Neuronal stem cell (in vitro differentiated cells): ENCODE measurements at regions not wholly inside any gene's neighbourhood (a gene's known extent, or its start where the extent isn't known, plus 50 kb on each side); places are given as distances from the start of the nearest gene placed in this dataset.

Source experiments
- DNase-seq: peaks from one replicate; pipeline ENCODE4 v3.0.0-alpha.2; 2013; ENCODE audit warnings: low spot score
- H2AFZ ChIP-seq: one replicate; pipeline ENCODE4 v1.6.1; 2013; ENCODE audit warnings: mild to moderate bottlenecking, low read length, inconsistent platforms
- H2AK5ac ChIP-seq: 2 replicates; pipeline ENCODE4 v1.6.1; 2013; ENCODE audit warnings: low read depth, mild to moderate bottlenecking, inconsistent platforms, low read length, moderate library complexity, mixed read lengths
- H2BK120ac ChIP-seq: 2 replicates; pipeline ENCODE4 v1.6.1; 2013; ENCODE audit warnings: low read depth, mild to moderate bottlenecking, inconsistent platforms, low read length, moderate library complexity, mixed read lengths
- H2BK12ac ChIP-seq: one replicate; pipeline ENCODE4 v1.6.1; 2013; ENCODE audit warnings: low read length, inconsistent platforms
- H2BK15ac ChIP-seq: 2 replicates; pipeline ENCODE4 v1.6.1; 2013; ENCODE audit warnings: mild to moderate bottlenecking, low read length, inconsistent platforms, mixed read lengths
- H2BK5ac ChIP-seq: one replicate; pipeline ENCODE4 v1.6.1; 2013; ENCODE audit warnings: inconsistent platforms, mild to moderate bottlenecking, low read length, moderate library complexity
- H3K14ac ChIP-seq: one replicate; pipeline ENCODE4 v1.6.1; 2013; ENCODE audit warnings: low read length, inconsistent platforms
- H3K18ac ChIP-seq: 2 replicates; pipeline ENCODE4 v1.6.1; 2013; ENCODE audit warnings: low read length, inconsistent platforms
- H3K23ac ChIP-seq: 2 replicates; pipeline ENCODE4 v1.6.1; 2013; ENCODE audit warnings: low read depth, mild to moderate bottlenecking, mixed read lengths, low read length, inconsistent platforms; ENCODE audit not compliant: poor library complexity
- H3K27ac ChIP-seq: replicated peaks from 3 replicates; pipeline ENCODE4 v1.5.1; 2013; ENCODE audit warnings: low read length, inconsistent platforms
- H3K27me3 ChIP-seq, 3 experiments: 2 replicates each; pipeline ENCODE4 v1.6.1; 2013; ENCODE audit warnings: low read length in 3 of 3, mild to moderate bottlenecking in 2 of 3, inconsistent platforms in 1 of 3, low read depth in 1 of 3, mixed read lengths in 1 of 3, moderate library complexity in 1 of 3; ENCODE audit not compliant: control insufficient read depth in 3 of 3, insufficient read depth in 3 of 3
- H3K36me3 ChIP-seq, 2 donors: replicated peaks in 1 of 2; 2 replicates each; pipeline ENCODE4 v1.6.1; 2013; ENCODE audit warnings: low read length in 2 of 2; ENCODE audit not compliant: control insufficient read depth in 2 of 2, insufficient read depth in 2 of 2
- H3K4ac ChIP-seq: 2 replicates; pipeline ENCODE4 v1.6.1; 2013; ENCODE audit warnings: inconsistent platforms, mild to moderate bottlenecking, low read length, moderate library complexity
- H3K4me1 ChIP-seq, 2 donors: 1 replicate in 1 of 2; 2 replicates in 1 of 2; pipeline ENCODE4 v1.6.1; 2013; ENCODE audit warnings: low read length in 2 of 2, low read depth in 1 of 2; ENCODE audit not compliant: control insufficient read depth in 2 of 2, insufficient read depth in 1 of 2
- H3K4me2 ChIP-seq: one replicate; pipeline ENCODE4 v1.6.1; 2013; ENCODE audit warnings: mild to moderate bottlenecking, low read length, inconsistent platforms; ENCODE audit not compliant: insufficient read depth, poor library complexity, severe bottlenecking
- H3K4me3 ChIP-seq, 2 donors: 2 replicates each; pipeline ENCODE4 v1.5.1; 2013; ENCODE audit warnings: low read length in 2 of 2, mild to moderate bottlenecking in 2 of 2, inconsistent platforms in 1 of 2, moderate library complexity in 1 of 2
- H3K79me1 ChIP-seq: one replicate; pipeline ENCODE4 v1.6.1; 2013; ENCODE audit warnings: low read depth, mild to moderate bottlenecking, inconsistent platforms, low read length, moderate library complexity
- H3K9ac ChIP-seq: one replicate; pipeline ENCODE4 v1.6.1; 2013; ENCODE audit warnings: mild to moderate bottlenecking, low read depth, low read length, inconsistent platforms; ENCODE audit not compliant: poor library complexity
- H3K9me3 ChIP-seq, 2 donors: replicated peaks in 1 of 2; 2 replicates each; pipeline versions ENCODE3 to v1.6.1; 2013; ENCODE audit warnings: low read length in 2 of 2, mild to moderate bottlenecking in 2 of 2, inconsistent platforms in 1 of 2, low read depth in 1 of 2, mixed read lengths in 1 of 2, moderate library complexity in 1 of 2; ENCODE audit not compliant: control insufficient read depth in 2 of 2, insufficient read depth in 1 of 2
- H4K8ac ChIP-seq: one replicate; pipeline ENCODE4 v1.6.1; 2013; ENCODE audit warnings: low read depth, mild to moderate bottlenecking, inconsistent platforms, low read length, moderate library complexity
- H4K91ac ChIP-seq: one replicate; pipeline ENCODE4 v1.6.1; 2013; ENCODE audit warnings: low read length, low read depth, mild to moderate bottlenecking, inconsistent platforms; ENCODE audit not compliant: poor library complexity
- WGBS, 2 donors: extraction: QIAGEN DNeasy Blood & Tissue Kit; methylation state at CpG; one replicate each; pipeline ENCODE4 v1.1.7; 2013; ENCODE audit warnings: missing lambda C conversion rate in 2 of 2, mixed read lengths in 1 of 2; ENCODE audit not compliant: insufficient read length in 2 of 2, insufficient replicate concordance in 1 of 2; ENCODE audit errors: extremely low coverage in 2 of 2; 5-methylcytosine and 5-hydroxymethylcytosine counted together

GRCh38 chr4:152103181-152103901 lies 342.5 kb upstream of the GATB start:
- Histone ChIP-seq H2BK120ac (no peak overlapping the region), H3K36me3 (no peaks in the 10 kb centered on the region), H2AK5ac (no peak overlapping the region), H3K4me1 (peaks cover 0 to 6% of the 10 kb centered on the region in 2 donors), H4K91ac (no peak overlapping the region), H3K23ac (no peak overlapping the region), H3K4ac (no peak overlapping the region), H3K18ac (no peak overlapping the region), H3K27me3 (no peaks in the 10 kb centered on the region), H2BK5ac (no peak overlapping the region), H3K4me2 (no peak overlapping the region), H2BK15ac (no peak overlapping the region), H4K8ac (no peak overlapping the region), H3K9me3 (no peaks in the 10 kb centered on the region), H3K79me1 (no peaks in the 10 kb centered on the region), H2BK12ac (no peak overlapping the region), H3K9ac (no peak overlapping the region), H3K14ac (no peak overlapping the region), H3K4me3 (no peak overlapping the region), H3K27ac (no peak overlapping the region), H2AFZ (no peak overlapping the region)
- WGBS, 2 donors = no CpG with 5 or more reads among the region's 8 CpGs
- DNase-seq = no peak

DNA sequence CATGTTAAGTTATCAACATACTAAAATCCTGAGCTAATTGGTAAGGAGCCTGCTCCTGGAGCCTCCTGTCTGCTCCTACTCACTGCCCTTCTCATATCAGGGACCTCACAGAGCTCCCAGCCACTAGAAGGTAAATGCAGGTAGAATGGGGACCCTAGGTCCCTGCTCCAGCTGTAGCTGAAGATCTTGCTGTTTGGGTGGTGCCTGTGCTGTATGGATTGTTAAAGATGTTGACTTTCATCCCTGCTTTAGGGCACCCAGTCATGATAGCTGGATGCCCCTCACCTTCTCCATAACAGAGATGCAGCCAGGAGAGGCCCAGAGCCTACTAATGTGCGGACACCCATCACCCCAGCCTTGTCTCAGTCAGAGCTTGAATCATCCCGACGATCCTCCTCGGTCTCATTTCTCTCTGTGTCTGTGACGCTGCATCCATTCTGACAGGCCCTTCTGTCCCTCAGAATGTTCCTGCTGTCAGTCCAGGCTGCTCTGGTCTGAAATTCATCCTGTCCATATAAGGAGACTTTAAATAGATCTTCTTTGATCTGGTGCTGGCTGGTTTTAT lies 341.7 kb upstream of the GATB start:
- no CpG with 5 or more reads among the region's 5 CpGs for WGBS, 2 donors
- H3K4me3 ChIP-seq = no peak overlapping the region
- no peak overlapping the region for H4K8ac ChIP-seq
- no peak overlapping the region for H2BK120ac ChIP-seq
- no peak overlapping the region for H3K4me2 ChIP-seq
- no peak overlapping the region for H3K23ac ChIP-seq
- H2AFZ ChIP-seq = no peak overlapping the region
- no peak overlapping the region for H2BK12ac ChIP-seq
- no peak overlapping the region for H3K4ac ChIP-seq
- no peak overlapping the region for H4K91ac ChIP-seq
- H3K27me3 ChIP-seq = no peaks in the 10 kb centered on the region
- no peaks in the 10 kb centered on the region for H3K36me3 ChIP-seq
- no peak overlapping the region for H3K14ac ChIP-seq
- no peak overlapping the region for H2BK5ac ChIP-seq
- H3K4me1 ChIP-seq = peaks cover 0 to 6% of the 10 kb centered on the region in 2 donors
- H2BK15ac ChIP-seq = no peak overlapping the region
- H3K79me1 ChIP-seq = no peaks in the 10 kb centered on the region
- no peaks in the 10 kb centered on the region for H3K9me3 ChIP-seq
- H3K9ac ChIP-seq = no peak overlapping the region
- H3K27ac ChIP-seq = no peak overlapping the region
- no peak for DNase-seq
- no peak overlapping the region for H3K18ac ChIP-seq
- no peak overlapping the region for H2AK5ac ChIP-seq

DNA sequence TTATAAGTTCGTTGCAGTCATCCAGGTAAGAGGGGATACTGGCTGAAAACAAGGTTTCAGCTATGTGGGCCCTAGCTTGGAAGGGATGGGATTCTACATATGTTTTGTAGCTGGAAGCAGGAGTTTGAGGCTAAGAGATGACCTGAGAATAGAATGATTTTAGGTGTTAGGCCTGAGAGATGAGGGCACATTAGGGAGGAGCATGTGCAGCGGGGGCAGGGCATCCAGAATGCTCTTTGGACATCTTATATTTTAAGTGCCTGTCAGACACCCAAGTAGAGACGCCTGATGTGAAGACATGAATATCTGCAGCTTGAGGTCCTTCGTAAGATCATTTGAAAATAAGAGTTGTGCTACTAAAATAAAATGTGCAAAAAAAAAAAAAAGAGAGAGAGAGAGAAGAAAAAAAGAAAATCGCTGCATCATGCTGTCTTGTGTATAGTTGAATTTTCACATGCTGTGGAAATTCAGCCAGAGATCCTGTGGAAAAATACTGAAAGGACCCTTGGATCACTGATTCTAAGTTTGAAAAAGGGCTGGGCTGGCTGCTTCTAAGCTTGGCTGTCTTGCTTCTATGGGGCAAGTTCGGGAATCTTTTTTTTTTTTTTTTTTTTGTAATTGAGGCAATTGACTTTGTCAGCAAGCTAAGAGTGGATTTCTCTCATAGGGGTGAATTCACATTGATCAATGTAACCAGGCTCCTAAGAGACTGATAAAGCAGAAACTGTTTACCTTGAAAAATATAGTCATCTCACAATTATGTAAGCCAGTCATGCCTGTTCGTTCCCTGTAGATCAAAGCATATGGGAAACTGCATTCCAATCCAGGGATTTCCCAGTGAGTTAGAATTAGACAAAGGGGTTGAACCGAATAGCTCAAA lies 341.0 kb upstream of the GATB start:
- Histone ChIP-seq H3K14ac (no peak overlapping the region), H4K91ac (no peak overlapping the region), H3K18ac (no peak overlapping the region), H3K9ac (no peak overlapping the region), H3K4me3 (no peak overlapping the region), H2BK5ac (no peak overlapping the region), H2BK120ac (no peak overlapping the region), H3K27ac (no peak overlapping the region), H2BK15ac (no peak overlapping the region), H3K79me1 (no peaks in the 10 kb centered on the region), H3K36me3 (no peaks in the 10 kb centered on the region), H3K4ac (no peak overlapping the region), H3K4me1 (peaks cover 0 to 6% of the 10 kb centered on the region in 2 donors), H3K9me3 (no peaks in the 10 kb centered on the region), H2BK12ac (no peak overlapping the region), H3K4me2 (no peak overlapping the region), H4K8ac (no peak overlapping the region), H2AK5ac (no peak overlapping the region), H3K23ac (no peak overlapping the region), H3K27me3 (no peaks in the 10 kb centered on the region), H2AFZ (no peak overlapping the region)
- DNase-seq = no peak
- no CpG with 5 or more reads among the region's 8 CpGs for WGBS, 2 donors
